Glutamatergic neuron (in vitro differentiated cells): ENCODE measurements at regions not wholly inside any gene's neighbourhood (a gene's known extent, or its start where the extent isn't known, plus 50 kb on each side); places are given as distances from the start of the nearest gene placed in this dataset.
A peak's percentile ranks its signal among the peaks of the same experiment; 100 is the strongest.

Source experiments
- DNase-seq: peaks from one replicate; pipeline ENCODE4 v3.0.0; 2022
- H3K27ac Mint-ChIP-seq: one replicate; pipeline ENCODE4 v1.8.0; 2020; ENCODE audit warnings: mild to moderate bottlenecking, mixed read lengths, inconsistent platforms; ENCODE audit not compliant: unreplicated experiment
- H3K27me3 Mint-ChIP-seq: one replicate; pipeline ENCODE4 v1.8.0; 2020; ENCODE audit warnings: mild to moderate bottlenecking, moderate library complexity, mixed read lengths, inconsistent platforms; ENCODE audit not compliant: unreplicated experiment
- H3K36me3 Mint-ChIP-seq: one replicate; pipeline ENCODE4 v1.8.0; 2020; ENCODE audit warnings: mild to moderate bottlenecking, mixed read lengths, inconsistent platforms; ENCODE audit not compliant: unreplicated experiment
- H3K4me1 Mint-ChIP-seq: one replicate; pipeline ENCODE4 v1.8.0; 2020; ENCODE audit warnings: mild to moderate bottlenecking, low read depth, mixed read lengths, inconsistent platforms; ENCODE audit not compliant: unreplicated experiment
- H3K4me3 Mint-ChIP-seq: one replicate; pipeline ENCODE4 v1.8.0; 2020; ENCODE audit warnings: mild to moderate bottlenecking, mixed read lengths, inconsistent platforms; ENCODE audit not compliant: unreplicated experiment
- H3K9me3 Mint-ChIP-seq: one replicate; pipeline ENCODE4 v1.8.0; 2020; ENCODE audit warnings: mild to moderate bottlenecking, moderate library complexity, mixed read lengths, inconsistent platforms; ENCODE audit not compliant: unreplicated experiment
- TF ChIP-seq, protein P1 (sequence below): fragments of 200-600 bp; sonication (generic); IDR thresholded peaks from one replicate; pipeline ENCODE4 v1.5.0; 2021; ENCODE audit not compliant: partially characterized antibody, unreplicated experiment

DNA sequence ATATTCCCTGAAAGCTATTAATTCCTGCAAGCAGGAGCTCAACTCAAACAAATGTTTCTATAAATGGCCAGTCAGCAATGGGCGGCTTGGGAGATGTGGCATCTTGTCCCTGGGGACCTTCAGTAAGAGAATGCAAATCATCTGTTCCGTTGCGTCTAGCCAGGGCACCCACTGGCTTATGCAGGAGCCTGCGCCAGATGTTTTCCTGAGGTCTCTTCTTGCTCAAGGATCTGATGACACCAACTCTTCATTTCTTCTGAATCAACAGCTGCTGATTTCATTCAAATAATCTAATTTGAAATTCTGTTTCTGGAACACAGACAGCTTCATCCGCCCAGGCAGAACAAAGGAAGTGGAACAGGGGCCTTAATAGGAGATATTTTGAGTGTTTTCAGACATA lies 70.0 kb upstream of the AJAP1 start:
- no peak for DNase-seq
- TF ChIP-seq, protein P1, sequence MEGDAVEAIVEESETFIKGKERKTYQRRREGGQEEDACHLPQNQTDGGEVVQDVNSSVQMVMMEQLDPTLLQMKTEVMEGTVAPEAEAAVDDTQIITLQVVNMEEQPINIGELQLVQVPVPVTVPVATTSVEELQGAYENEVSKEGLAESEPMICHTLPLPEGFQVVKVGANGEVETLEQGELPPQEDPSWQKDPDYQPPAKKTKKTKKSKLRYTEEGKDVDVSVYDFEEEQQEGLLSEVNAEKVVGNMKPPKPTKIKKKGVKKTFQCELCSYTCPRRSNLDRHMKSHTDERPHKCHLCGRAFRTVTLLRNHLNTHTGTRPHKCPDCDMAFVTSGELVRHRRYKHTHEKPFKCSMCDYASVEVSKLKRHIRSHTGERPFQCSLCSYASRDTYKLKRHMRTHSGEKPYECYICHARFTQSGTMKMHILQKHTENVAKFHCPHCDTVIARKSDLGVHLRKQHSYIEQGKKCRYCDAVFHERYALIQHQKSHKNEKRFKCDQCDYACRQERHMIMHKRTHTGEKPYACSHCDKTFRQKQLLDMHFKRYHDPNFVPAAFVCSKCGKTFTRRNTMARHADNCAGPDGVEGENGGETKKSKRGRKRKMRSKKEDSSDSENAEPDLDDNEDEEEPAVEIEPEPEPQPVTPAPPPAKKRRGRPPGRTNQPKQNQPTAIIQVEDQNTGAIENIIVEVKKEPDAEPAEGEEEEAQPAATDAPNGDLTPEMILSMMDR: no peak
- peaks cover 8% of the 10 kb centered on the region for H3K9me3 Mint-ChIP-seq
- H3K4me1 Mint-ChIP-seq: no peaks in the 10 kb centered on the region
- no peak overlapping the region for H3K27ac Mint-ChIP-seq
- H3K27me3 Mint-ChIP-seq: no peaks in the 10 kb centered on the region
- no peak overlapping the region for H3K4me3 Mint-ChIP-seq
- peaks cover 8% of the 10 kb centered on the region for H3K36me3 Mint-ChIP-seq

DNA sequence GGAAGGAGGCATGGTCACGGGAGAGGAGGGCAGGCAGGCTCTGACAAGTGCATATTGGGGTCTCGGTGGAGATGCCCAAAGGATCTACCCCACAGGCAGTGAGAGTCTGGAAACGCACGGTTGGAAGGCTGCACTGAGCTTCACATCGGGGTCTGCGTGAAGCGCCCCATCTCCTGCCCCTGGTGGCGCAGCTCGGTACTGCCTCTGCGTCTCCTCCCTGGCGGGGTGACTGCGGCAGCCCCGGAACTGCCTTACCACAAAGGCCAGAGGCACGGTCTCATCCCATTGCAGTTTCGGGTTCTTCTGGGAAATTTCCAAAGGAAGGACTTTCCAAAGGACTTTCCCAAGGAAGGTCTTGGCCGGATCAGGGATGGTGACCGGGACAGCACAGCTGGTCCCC lies 69.2 kb upstream of the AJAP1 start:
- no peaks in the 10 kb centered on the region for H3K4me1 Mint-ChIP-seq
- no peak for DNase-seq
- H3K27ac Mint-ChIP-seq: no peak overlapping the region
- peaks cover 8% of the 10 kb centered on the region for H3K36me3 Mint-ChIP-seq
- H3K4me3 Mint-ChIP-seq: no peak overlapping the region
- TF ChIP-seq, protein P1: peak; percentile 25
- peaks cover 10% of the 10 kb centered on the region for H3K9me3 Mint-ChIP-seq
- H3K27me3 Mint-ChIP-seq: no peaks in the 10 kb centered on the region

DNA sequence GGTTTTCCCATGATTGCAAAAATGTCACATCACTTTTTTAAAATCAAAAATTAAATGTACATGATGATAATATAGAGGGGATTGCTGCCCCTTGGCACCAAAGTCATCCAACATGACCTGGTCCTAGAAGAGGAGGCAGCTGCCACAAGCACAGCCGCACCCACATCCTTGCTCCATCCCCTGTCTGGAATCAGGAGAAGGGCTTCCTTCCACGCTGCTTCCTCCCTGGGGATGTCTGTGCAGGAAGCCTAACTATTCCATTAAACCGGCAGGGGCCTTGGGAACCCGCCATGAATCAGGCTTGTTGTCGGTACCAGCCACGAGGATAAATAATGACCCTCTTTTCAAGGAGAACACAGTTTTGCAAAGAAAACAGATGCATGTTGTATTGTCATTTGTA lies 68.7 kb upstream of the AJAP1 start:
- Mint-ChIP-seq H3K27ac (no peak overlapping the region), H3K4me3 (no peak overlapping the region), H3K27me3 (no peaks in the 10 kb centered on the region), H3K9me3 (peaks cover 10% of the 10 kb centered on the region), H3K4me1 (no peaks in the 10 kb centered on the region), H3K36me3 (peaks cover 8% of the 10 kb centered on the region)
- TF ChIP-seq, protein P1: no peak
- DNase-seq: no peak

DNA sequence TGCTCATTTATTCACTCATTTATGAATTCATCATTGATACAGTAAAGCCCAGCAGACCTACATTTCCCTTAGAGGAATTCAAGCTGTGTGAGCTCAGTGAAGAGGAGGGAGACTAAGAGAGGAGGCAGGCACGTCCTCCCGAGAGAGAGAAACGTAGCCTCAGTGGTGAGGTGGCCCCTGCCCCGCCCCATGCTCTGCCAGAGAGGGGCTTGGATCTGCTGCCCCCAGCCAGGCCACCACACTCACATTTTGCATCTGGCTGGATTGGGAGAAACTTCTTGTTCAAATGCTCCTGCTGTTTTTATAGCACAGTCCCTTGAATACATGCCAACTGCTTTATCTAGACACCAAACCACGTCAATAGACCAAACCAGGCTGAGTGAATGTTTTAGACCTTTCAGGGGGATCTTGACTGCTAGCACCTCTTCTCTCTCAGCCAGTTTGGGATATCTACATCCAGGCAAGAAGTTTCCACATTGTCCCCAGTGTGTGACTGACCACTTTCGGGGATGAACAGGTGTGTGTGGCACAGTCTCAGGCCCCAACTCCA lies 67.7 kb upstream of the AJAP1 start:
- Mint-ChIP-seq H3K4me3 (no peak overlapping the region), H3K27ac (no peak overlapping the region), H3K36me3 (peaks cover 8% of the 10 kb centered on the region), H3K9me3 (peaks cover 7% of the 10 kb centered on the region), H3K27me3 (no peaks in the 10 kb centered on the region), H3K4me1 (no peaks in the 10 kb centered on the region)
- DNase-seq: no peak
- TF ChIP-seq, protein P1: no peak

DNA sequence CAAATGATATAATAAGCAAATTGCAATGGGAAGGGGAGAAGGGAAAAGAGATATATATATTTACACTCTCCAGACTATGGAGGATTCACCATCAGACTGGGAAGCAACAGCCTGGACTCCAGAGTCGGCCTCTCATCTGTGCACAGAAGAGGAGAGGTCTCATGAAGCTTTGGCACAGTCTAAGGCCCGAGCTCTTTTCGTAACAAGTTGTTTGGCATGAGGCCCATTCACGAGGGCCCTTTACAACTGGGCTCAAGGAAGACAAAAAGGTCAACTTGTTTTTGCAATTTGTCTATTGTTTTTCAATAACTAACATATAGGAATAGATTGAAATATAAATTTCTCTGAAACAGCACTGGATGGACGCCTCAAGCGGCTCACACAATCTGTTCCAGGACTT lies 66.7 kb upstream of the AJAP1 start:
- Mint-ChIP-seq H3K9me3 (peaks cover 9% of the 10 kb centered on the region), H3K4me1 (no peaks in the 10 kb centered on the region), H3K27ac (no peak overlapping the region), H3K4me3 (no peak overlapping the region), H3K27me3 (no peaks in the 10 kb centered on the region), H3K36me3 (peaks cover 8% of the 10 kb centered on the region)
- TF ChIP-seq, protein P1: no peak
- no peak for DNase-seq
